ENCODE measurements at regions not wholly inside any gene's neighbourhood (a gene's known extent, or its start where the extent isn't known, plus 50 kb on each side); places are given as distances from the start of the nearest gene placed in this dataset.

DNA sequence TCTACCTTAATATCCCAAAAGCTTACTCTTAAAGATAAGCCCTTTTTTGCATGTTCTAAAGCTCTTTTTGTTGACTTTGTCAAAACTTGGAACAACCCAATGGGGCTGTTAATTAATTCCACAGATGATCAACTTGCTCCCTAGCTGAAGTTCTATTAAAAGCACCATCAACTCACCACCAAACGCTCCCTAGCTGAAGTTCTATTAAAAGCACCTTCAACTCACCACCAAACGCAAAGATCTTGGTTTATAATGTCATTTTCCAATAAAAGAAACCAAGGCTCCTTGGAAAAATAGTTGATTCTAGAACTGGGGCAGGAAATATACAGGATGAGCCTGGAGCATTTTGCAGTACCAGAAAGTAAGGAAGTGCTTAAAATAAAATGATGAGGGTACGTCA is 122.3 kb upstream of the STT3B start:
- no peak for TF ChIP-seq POLR2A (IDR thresholded peaks at IDR 0.05)
- TF ChIP-seq, protein P1, sequence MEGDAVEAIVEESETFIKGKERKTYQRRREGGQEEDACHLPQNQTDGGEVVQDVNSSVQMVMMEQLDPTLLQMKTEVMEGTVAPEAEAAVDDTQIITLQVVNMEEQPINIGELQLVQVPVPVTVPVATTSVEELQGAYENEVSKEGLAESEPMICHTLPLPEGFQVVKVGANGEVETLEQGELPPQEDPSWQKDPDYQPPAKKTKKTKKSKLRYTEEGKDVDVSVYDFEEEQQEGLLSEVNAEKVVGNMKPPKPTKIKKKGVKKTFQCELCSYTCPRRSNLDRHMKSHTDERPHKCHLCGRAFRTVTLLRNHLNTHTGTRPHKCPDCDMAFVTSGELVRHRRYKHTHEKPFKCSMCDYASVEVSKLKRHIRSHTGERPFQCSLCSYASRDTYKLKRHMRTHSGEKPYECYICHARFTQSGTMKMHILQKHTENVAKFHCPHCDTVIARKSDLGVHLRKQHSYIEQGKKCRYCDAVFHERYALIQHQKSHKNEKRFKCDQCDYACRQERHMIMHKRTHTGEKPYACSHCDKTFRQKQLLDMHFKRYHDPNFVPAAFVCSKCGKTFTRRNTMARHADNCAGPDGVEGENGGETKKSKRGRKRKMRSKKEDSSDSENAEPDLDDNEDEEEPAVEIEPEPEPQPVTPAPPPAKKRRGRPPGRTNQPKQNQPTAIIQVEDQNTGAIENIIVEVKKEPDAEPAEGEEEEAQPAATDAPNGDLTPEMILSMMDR (IDR thresholded peaks at IDR 0.05) = no peak

All from esophagus squamous epithelium (tissue), 4 donors.